Sigmoid colon (tissue), 6 donors: ENCODE measurements at regions not wholly inside any gene's neighbourhood (a gene's known extent, or its start where the extent isn't known, plus 50 kb on each side); places are given as distances from the start of the nearest gene placed in this dataset.

Experiments used
- DNase-seq: peaks from one replicate; pipeline ENCODE4 v3.0.0-alpha.2; 2019
- H3K27ac ChIP-seq, 4 donors: fragments of 200-600 bp; sonication (generic); one replicate each; pipeline ENCODE4 v1.5.1; 2016 to 2019; ENCODE audit warnings: mild to moderate bottlenecking in 1 of 4
- H3K27me3 ChIP-seq, 3 donors: fragments of 200-600 bp; sonication (generic); one replicate each; pipeline ENCODE4 v1.5.1; 2019; ENCODE audit warnings: mild to moderate bottlenecking in 1 of 3
- H3K36me3 ChIP-seq, 4 donors: fragments of 200-600 bp; sonication (generic); one replicate each; pipeline ENCODE4 v1.5.1; 2016 to 2019
- H3K4me1 ChIP-seq, 4 donors: fragments of 200-600 bp; sonication (generic); one replicate each; pipeline ENCODE4 v1.5.1; 2017 to 2019
- H3K4me3 ChIP-seq, 4 donors: fragments of 200-600 bp; sonication (generic); one replicate each; pipeline ENCODE4 v1.5.1; 2017 to 2019; ENCODE audit warnings: mild to moderate bottlenecking in 2 of 4, moderate library complexity in 1 of 4
- H3K9me3 ChIP-seq, 4 donors: fragments of 200-600 bp in 3 of 4; sonication (generic) in 3 of 4; one replicate each; pipeline versions ENCODE4 v1.5.1 to v1.6.1; 2013 to 2019
- EP300 ChIP-seq, 4 donors: sonication (generic); formaldehyde crosslinking; IDR thresholded peaks; one replicate each; pipeline ENCODE4 v1.6.1; 2017; ENCODE audit warnings: antibody characterized with exemption in 4 of 4
- POLR2A ChIP-seq, 2 donors: fragments of 450-650 bp; IDR thresholded peaks; one replicate each; pipeline ENCODE4 v1.6.1; 2016; ENCODE audit warnings: antibody characterized with exemption in 2 of 2, mild to moderate bottlenecking in 2 of 2, moderate library complexity in 2 of 2
- POLR2AphosphoS5 ChIP-seq, 4 donors: sonication (generic); formaldehyde crosslinking; IDR thresholded peaks; one replicate each; pipeline ENCODE4 v1.6.1; 2017; ENCODE audit warnings: antibody characterized with exemption in 4 of 4
- WGBS, 2 donors: extraction: QIAGEN DNeasy Blood & Tissue Kit; methylation state at CpG; one replicate each; pipeline ENCODE4 v1.1.7; 2013; 5-methylcytosine and 5-hydroxymethylcytosine counted together
- intact Hi-C: fragments of 100-400 bp; cut with DNase I; formaldehyde crosslinking; loops from one replicate; pipeline ENCODE4 v1.15.1; 2023
- TF ChIP-seq, protein P1 (sequence below), 4 experiments: fragments of 450-650 bp in 3 of 4; fragments of 200-600 bp in 1 of 4; IDR thresholded peaks; one replicate each; pipeline ENCODE4 v1.5.1; 2016 to 2019; ENCODE audit warnings: antibody characterized with exemption in 4 of 4, mild to moderate bottlenecking in 3 of 4, moderate library complexity in 2 of 4
- donor health status: healthy with polysubstance abuse.
- donor health status: healthy.

DNA sequence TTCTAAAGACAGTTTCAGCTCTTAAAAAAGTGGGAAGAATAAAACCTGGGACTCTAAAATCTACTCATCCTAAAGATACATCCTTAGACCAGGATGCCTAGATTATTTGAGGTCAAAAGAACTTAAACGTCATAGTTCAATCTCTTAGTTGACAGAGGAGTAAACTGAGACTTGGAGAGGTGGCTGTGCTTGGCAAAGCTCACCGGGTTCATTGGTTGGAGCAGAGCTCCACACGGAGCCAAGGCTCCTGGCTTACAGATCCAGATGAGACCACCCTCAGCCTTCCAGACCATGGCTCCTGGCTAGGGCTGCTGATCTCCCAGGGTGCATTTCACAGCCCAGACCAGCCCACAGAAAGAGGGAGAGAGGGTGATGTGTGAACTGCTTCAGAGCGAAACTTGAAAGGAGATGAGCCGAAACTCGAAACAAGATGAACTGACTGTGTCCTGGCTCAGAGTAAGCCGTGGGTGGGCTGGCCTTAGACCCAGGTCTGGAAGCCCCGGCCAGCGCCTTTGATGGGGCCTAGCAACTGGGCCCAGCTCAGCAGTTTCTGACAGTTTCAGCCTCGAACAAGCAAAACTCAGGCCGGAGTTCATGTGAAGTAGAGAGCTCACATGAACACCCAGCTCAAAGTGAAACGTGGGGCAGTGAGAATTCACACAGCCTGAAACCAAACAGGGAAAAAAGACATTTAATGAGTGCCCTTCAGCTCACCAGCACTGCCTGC lies 1044.8 kb downstream of the BCL11B start:
- Histone ChIP-seq H3K9me3 (no peaks in the 10 kb centered on the region), H3K4me1 (no peaks in the 10 kb centered on the region), H3K27ac (no peak overlapping the region), H3K4me3 (no peak overlapping the region), H3K27me3 (peaks cover 0 to under 1% (median 0%) of the 10 kb centered on the region in 3 donors), H3K36me3 (no peaks in the 10 kb centered on the region)
- WGBS, 2 donors = 64 to 77% methylated on average over 12 of the region's 12 CpGs
- intact Hi-C loops = no loop called here
- TF ChIP-seq POLR2AphosphoS5 (IDR thresholded peaks at IDR 0.05) = no peak
- TF ChIP-seq, protein P1, sequence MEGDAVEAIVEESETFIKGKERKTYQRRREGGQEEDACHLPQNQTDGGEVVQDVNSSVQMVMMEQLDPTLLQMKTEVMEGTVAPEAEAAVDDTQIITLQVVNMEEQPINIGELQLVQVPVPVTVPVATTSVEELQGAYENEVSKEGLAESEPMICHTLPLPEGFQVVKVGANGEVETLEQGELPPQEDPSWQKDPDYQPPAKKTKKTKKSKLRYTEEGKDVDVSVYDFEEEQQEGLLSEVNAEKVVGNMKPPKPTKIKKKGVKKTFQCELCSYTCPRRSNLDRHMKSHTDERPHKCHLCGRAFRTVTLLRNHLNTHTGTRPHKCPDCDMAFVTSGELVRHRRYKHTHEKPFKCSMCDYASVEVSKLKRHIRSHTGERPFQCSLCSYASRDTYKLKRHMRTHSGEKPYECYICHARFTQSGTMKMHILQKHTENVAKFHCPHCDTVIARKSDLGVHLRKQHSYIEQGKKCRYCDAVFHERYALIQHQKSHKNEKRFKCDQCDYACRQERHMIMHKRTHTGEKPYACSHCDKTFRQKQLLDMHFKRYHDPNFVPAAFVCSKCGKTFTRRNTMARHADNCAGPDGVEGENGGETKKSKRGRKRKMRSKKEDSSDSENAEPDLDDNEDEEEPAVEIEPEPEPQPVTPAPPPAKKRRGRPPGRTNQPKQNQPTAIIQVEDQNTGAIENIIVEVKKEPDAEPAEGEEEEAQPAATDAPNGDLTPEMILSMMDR (IDR thresholded peaks at IDR 0.05) = no peak
- no peak for TF ChIP-seq POLR2A (IDR thresholded peaks at IDR 0.05)
- TF ChIP-seq EP300 (IDR thresholded peaks at IDR 0.05) = no peak
- DNase-seq = no peak

DNA sequence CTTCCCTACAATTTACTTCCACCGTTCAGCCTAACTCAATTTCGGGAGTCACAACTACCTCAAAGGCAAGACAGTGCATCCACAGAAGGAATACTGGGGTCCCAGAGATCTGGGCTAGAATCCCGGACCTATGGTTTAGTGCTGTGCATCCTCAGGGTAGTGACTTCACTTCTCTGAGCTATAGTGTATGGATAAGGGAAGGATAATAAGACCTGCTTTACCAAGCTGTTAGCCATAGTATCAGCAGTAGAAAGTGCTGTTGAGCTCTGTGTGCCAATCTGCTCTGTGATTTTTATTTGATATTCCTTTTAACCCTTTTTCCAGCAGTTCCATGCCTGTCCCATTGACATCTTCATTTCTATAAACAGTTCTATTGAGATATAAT lies 1044.3 kb downstream of the BCL11B start:
- Histone ChIP-seq H3K27ac (no peak overlapping the region), H3K4me3 (no peak overlapping the region), H3K27me3 (peaks cover 0 to 6% (median 0%) of the 10 kb centered on the region in 3 donors), H3K9me3 (no peaks in the 10 kb centered on the region), H3K4me1 (no peaks in the 10 kb centered on the region), H3K36me3 (no peaks in the 10 kb centered on the region)
- no peak for TF ChIP-seq EP300 (IDR thresholded peaks at IDR 0.05)
- TF ChIP-seq POLR2AphosphoS5 (IDR thresholded peaks at IDR 0.05) = no peak
- intact Hi-C loops = no loop called here
- WGBS, 2 donors = 79 to 86% methylated on average over 3 of the region's 3 CpGs
- DNase-seq = no peak

DNA sequence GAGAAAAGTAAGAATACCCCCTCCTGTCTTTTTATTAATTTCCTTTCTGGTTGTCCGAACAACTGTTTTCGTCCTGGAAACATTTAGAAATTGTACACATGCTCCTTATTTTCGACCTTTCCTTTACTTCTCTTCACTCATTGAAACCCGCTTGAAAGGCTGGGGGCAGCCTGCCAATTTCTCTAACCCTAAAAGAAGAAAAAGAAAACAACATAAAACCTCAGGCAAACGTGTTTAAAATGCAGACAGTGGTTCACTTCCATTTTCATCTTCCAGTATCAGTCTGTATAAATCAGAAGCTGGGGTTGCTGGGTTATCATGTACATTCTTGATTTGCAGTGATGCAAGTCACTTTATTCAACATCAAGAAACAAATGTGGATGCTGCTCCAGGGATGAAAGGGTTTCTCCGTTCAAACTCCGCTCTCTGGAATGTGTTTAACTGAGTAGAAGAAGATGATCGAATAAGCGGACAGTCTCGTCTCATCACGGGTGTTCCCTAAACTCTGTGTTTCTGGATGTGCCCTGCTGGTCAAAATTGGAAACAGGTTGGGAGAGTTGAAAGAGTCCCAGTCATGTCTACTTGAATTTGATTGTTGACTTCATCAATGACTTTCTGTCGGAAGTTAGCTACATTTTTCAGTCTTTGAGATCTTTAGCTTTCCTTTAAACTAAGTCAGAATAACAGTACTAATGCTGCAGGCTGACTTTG lies 1042.2 kb downstream of the BCL11B start:
- Histone ChIP-seq H3K4me3 (no peak overlapping the region), H3K27ac (no peak overlapping the region), H3K4me1 (no peaks in the 10 kb centered on the region), H3K36me3 (no peaks in the 10 kb centered on the region), H3K27me3 (peaks cover 0 to 9% (median 0%) of the 10 kb centered on the region in 3 donors), H3K9me3 (no peaks in the 10 kb centered on the region)
- no peak for DNase-seq
- intact Hi-C loops = no loop called here
- TF ChIP-seq, protein P1 (IDR thresholded peaks at IDR 0.05) = no peak
- TF ChIP-seq POLR2A (IDR thresholded peaks at IDR 0.05) (no peak), EP300 (IDR thresholded peaks at IDR 0.05) (no peak)
- WGBS, 2 donors = 66 to 68% methylated on average over 12 of the region's 12 CpGs

DNA sequence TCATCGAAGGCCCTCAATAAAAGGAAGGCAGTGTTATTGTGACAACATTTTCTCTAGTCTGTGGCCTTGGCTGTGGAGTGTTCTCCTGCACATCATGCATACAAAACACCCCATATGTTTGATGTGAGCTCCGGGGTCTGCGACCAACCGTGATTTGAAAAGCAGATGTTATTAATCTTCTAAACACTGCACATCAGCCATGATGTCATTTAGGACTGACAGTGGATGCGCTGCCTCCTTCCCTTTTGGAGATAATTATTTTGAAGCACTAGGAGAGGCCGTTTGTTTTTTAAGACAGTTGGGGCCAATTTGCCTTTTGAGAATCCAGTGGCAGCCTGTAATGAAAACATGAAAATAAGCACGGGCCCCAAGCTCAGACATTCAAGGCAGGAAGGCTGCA lies 1041.6 kb downstream of the BCL11B start:
- no peaks in the 10 kb centered on the region for H3K36me3 ChIP-seq
- no peak for DNase-seq
- H3K27ac ChIP-seq = no peak overlapping the region
- no peak for TF ChIP-seq POLR2AphosphoS5 (IDR thresholded peaks at IDR 0.05)
- TF ChIP-seq EP300 (IDR thresholded peaks at IDR 0.05) = no peak
- intact Hi-C loops = no loop called here
- 83% methylated on average over 7 of the region's 7 CpGs for WGBS, 2 donors
- no peaks in the 10 kb centered on the region for H3K4me1 ChIP-seq
- H3K27me3 ChIP-seq = peaks cover 0 to 9% (median 0%) of the 10 kb centered on the region in 3 donors
- H3K9me3 ChIP-seq = no peaks in the 10 kb centered on the region
- no peak overlapping the region for H3K4me3 ChIP-seq

DNA sequence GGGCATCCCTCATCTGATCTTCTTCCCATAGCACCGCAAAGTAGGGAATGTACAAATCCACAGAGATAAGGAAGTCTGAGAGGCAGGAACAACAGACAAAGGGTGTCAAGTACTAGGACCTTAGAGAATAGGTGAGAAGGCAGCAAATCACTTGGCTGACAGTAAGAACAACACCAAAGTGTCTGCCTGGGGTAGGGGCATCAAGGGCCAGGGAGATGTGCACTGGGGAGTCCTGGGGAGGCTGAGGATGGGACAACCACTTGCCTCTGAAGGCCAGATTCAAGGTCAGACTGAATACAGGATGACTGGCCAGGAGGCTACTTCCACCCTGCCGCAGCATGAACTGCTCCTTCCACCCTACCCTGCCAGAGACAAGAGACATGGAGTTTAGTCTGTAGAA lies 1040.8 kb downstream of the BCL11B start:
- no peak overlapping the region for H3K4me3 ChIP-seq
- DNase-seq = no peak
- H3K4me1 ChIP-seq = no peaks in the 10 kb centered on the region
- peaks cover 0 to 9% (median 0%) of the 10 kb centered on the region in 3 donors for H3K27me3 ChIP-seq
- H3K36me3 ChIP-seq = no peaks in the 10 kb centered on the region
- TF ChIP-seq, protein P1 (IDR thresholded peaks at IDR 0.05) = no peak
- TF ChIP-seq EP300 (IDR thresholded peaks at IDR 0.05) (no peak), POLR2A (IDR thresholded peaks at IDR 0.05) (no peak), POLR2AphosphoS5 (IDR thresholded peaks at IDR 0.05) (no peak)
- WGBS, 2 donors = 82 to 86% methylated on average over 2 of the region's 2 CpGs
- intact Hi-C loops = no loop called here
- H3K9me3 ChIP-seq = no peaks in the 10 kb centered on the region
- H3K27ac ChIP-seq = no peak overlapping the region
